Right renal pelvis (tissue), 4 donors: ENCODE measurements at regions not wholly inside any gene's neighbourhood (a gene's known extent, or its start where the extent isn't known, plus 50 kb on each side); places are given as distances from the start of the nearest gene placed in this dataset.

Experiments
- DNase-seq, 4 donors: peaks; one replicate each; pipeline ENCODE4 v3.0.0-alpha.2; 2013; ENCODE audit warnings: low read depth in 4 of 4, low spot score in 3 of 4, missing footprints in 1 of 4

- no peak for DNase-seq
Measured at GRCh38 chr10:29048506-29048905, 240.4 kb upstream of the LYZL1 start.

- DNase-seq = no peak
Measured at GRCh38 chr10:29050081-29050480, 238.8 kb upstream of the LYZL1 start.

- no peak for DNase-seq
Measured at GRCh38 chr10:29055101-29055500, 233.8 kb upstream of the LYZL1 start.

- DNase-seq = no peak
Measured at GRCh38 chr10:29056729-29057128, 232.1 kb upstream of the LYZL1 start.

GRCh38 chr10:29057822-29058331 is 231.0 kb upstream of the LYZL1 start:
- no peak for DNase-seq

GRCh38 chr10:29063806-29064644 is 224.8 kb upstream of the LYZL1 start:
- DNase-seq = no peak

- no peak for DNase-seq
Measured at GRCh38 chr10:29064680-29065079, 224.2 kb upstream of the LYZL1 start.

- no peak for DNase-seq
Measured at GRCh38 chr10:29067161-29067560, 221.7 kb upstream of the LYZL1 start.

- no peak for DNase-seq
Measured at GRCh38 chr10:29067628-29068027, 221.2 kb upstream of the LYZL1 start.

GRCh38 chr10:29068302-29068701 is 220.6 kb upstream of the LYZL1 start:
- DNase-seq = no peak

- DNase-seq = no peak
Measured at GRCh38 chr10:29068966-29069365, 219.9 kb upstream of the LYZL1 start.

- no peak for DNase-seq
Measured at GRCh38 chr10:29069941-29070340, 218.9 kb upstream of the LYZL1 start.

- DNase-seq = no peak
Measured at GRCh38 chr10:29078919-29079318, 210.0 kb upstream of the LYZL1 start.

- DNase-seq = no peak
Measured at GRCh38 chr10:29081231-29081630, 207.6 kb upstream of the LYZL1 start.

GRCh38 chr10:29081951-29082685 is 206.8 kb upstream of the LYZL1 start:
- DNase-seq = peak in 1 of 4 donors; percentile 10

- DNase-seq = peak in 1 of 4 donors; percentile 5
Measured at GRCh38 chr10:29083096-29083495, 205.8 kb upstream of the LYZL1 start.

- no peak for DNase-seq
Measured at GRCh38 chr10:29084681-29085307, 204.1 kb upstream of the LYZL1 start.

GRCh38 chr10:29089091-29089490 is 199.8 kb upstream of the LYZL1 start:
- no peak for DNase-seq

GRCh38 chr10:29096303-29096824 is 192.5 kb upstream of the LYZL1 start:
- DNase-seq = no peak

GRCh38 chr10:29098423-29098822 is 190.4 kb upstream of the LYZL1 start:
- DNase-seq = no peak

GRCh38 chr10:29099001-29099400 is 189.9 kb upstream of the LYZL1 start:
- no peak for DNase-seq
